HAP-1 (cell line): ENCODE measurements at regions not wholly inside any gene's neighbourhood (a gene's known extent, or its start where the extent isn't known, plus 50 kb on each side); places are given as distances from the start of the nearest gene placed in this dataset.

Source experiments
- DNase-seq, 2 experiments: peaks; one replicate each; pipeline ENCODE4 v3.0.0-alpha.2; 2016 to 2020; ENCODE audit warnings: low spot score in 2 of 2
- H3K27me3 ChIP-seq: fragments of 250-450 bp; sonication (Bioruptor Pico); 2 replicates; pipeline ENCODE4 v1.5.1; 2020; ENCODE audit warnings: low read depth, mild to moderate bottlenecking, moderate library complexity
- H3K36me3 ChIP-seq: fragments of 250-450 bp; sonication (Bioruptor Pico); replicated peaks from 2 replicates; pipeline ENCODE4 v1.5.1; 2020; ENCODE audit warnings: mild to moderate bottlenecking
- H3K4me1 ChIP-seq: fragments of 250-450 bp; sonication (Bioruptor Pico); 2 replicates; pipeline ENCODE4 v1.5.1; 2020; ENCODE audit warnings: mild to moderate bottlenecking
- H3K4me3 ChIP-seq: fragments of 250-450 bp; sonication (Bioruptor Pico); 2 replicates; pipeline ENCODE4 v1.5.1; 2020; ENCODE audit warnings: mild to moderate bottlenecking, moderate library complexity
- H3K9me3 ChIP-seq: fragments of 250-450 bp; sonication (Bioruptor Pico); 2 replicates; pipeline ENCODE4 v1.5.1; 2020; ENCODE audit warnings: mild to moderate bottlenecking, moderate library complexity
- in situ Hi-C: fragments of 300-500 bp; cut with MboI; formaldehyde crosslinking; loops from 3 replicates; pipeline ENCODE4 v1.14.3; 2020; ENCODE audit warnings: low sequenced_read_pairs, inconsistent platforms, mixed read lengths

DNA sequence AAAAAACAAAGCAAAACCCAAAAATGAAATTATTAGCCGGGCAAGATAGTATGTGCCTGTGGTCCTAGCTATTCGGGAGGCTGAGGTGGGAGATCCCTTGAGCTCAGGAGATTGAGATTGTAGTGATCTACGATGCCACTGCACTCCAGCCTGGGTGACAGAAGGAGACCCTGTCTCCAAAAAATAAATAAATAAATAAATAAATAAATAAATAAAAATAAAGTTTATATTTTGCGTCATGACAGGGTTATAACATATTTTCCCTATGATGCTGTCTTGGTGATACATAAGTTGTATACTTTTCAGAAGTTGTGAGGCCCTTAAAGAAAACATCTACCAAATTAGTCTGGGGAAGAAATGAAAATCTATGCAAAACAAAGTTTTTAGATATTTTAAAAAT is 94.5 kb upstream of the MKLN1 start:
- H3K27me3 ChIP-seq, result no peaks in the 10 kb centered on the region
- in situ Hi-C loops, result no loop called here

GRCh38 chr7:131234719-131235488 is 92.8 kb upstream of the MKLN1 start:
- no peaks in the 10 kb centered on the region for H3K36me3 ChIP-seq
- no peaks in the 10 kb centered on the region; the same call in 1 of the 2 replicates for H3K27me3 ChIP-seq
- in situ Hi-C loops, result no loop called here
- no peak overlapping the region for H3K4me3 ChIP-seq
- H3K4me1 ChIP-seq, result no peaks in the 10 kb centered on the region
- no peaks in the 10 kb centered on the region for H3K9me3 ChIP-seq
- DNase-seq, result no peak

More for the DNA sequence above, 94.5 kb upstream of the MKLN1 start:
- Histone ChIP-seq H3K4me1 (no peaks in the 10 kb centered on the region), H3K9me3 (no peaks in the 10 kb centered on the region), H3K36me3 (no peaks in the 10 kb centered on the region), H3K4me3 (no peak overlapping the region)
- no peak for DNase-seq

DNA sequence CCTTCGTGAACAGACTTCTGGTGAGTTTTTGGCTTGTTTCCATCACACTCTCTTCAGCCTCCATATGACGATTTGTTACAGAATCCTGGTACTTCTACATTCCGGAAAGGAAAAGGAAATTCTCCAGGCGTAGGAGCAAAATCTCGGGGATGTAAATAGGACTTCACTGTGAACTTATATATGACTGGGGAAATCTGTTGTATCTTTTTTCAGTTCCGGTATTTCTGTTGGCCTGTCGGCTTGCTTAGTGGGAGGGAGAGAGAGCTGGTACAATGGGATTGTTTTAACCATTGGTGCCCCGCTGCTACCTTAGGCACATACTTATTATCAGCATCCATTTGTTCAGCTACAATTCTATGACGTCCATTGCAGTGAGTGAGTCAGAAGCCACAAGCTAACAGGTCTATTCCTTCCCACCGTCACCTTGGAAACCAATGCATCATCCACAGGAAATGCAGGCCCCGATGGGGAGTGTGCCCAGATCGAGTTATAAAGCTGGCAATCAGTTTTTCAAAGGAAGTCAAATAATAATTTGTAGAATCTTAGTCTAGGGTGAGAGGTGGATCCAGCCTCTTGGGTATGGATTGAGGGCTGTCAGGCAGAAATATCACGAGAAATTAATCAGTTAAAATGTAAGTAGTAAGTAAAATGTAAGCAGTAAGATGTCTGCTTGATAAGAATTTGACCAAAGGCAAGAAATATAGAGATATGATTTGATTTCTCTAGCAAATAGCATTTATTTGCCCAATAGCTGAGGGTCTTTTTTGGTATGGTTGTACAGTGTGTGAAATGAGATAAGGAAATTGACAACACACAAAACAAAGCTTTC is 92.0 kb upstream of the MKLN1 start:
- H3K4me1 ChIP-seq, result no peaks in the 10 kb centered on the region
- in situ Hi-C loops, result no loop called here
- no peaks in the 10 kb centered on the region; the same call in 1 of the 2 replicates for H3K27me3 ChIP-seq
- no peak overlapping the region for H3K4me3 ChIP-seq
- no peak for DNase-seq
- H3K9me3 ChIP-seq, result no peaks in the 10 kb centered on the region
- no peaks in the 10 kb centered on the region for H3K36me3 ChIP-seq

DNA sequence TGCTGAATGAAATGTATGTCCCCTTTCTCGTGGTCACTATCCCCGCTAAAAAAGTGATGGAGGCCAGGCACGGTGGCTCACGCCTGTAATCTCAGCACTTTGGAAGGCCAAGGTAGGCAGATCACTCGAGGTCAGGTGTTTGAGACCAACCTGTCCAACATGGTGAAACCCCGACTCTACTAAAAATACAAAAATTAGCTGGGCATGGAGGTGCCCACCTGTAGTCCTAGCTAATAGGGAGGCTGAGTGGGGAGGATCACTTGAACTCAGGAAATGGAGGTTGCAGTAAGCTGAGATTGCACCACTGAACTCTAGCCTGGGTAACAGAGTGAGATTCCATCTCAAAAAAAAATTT is 91.4 kb upstream of the MKLN1 start:
- Histone ChIP-seq H3K36me3 (no peaks in the 10 kb centered on the region), H3K27me3 (no peaks in the 10 kb centered on the region; the same call in 1 of the 2 replicates), H3K4me3 (no peak overlapping the region), H3K4me1 (no peaks in the 10 kb centered on the region), H3K9me3 (no peaks in the 10 kb centered on the region)
- in situ Hi-C loops, result no loop called here
- no peak for DNase-seq

DNA sequence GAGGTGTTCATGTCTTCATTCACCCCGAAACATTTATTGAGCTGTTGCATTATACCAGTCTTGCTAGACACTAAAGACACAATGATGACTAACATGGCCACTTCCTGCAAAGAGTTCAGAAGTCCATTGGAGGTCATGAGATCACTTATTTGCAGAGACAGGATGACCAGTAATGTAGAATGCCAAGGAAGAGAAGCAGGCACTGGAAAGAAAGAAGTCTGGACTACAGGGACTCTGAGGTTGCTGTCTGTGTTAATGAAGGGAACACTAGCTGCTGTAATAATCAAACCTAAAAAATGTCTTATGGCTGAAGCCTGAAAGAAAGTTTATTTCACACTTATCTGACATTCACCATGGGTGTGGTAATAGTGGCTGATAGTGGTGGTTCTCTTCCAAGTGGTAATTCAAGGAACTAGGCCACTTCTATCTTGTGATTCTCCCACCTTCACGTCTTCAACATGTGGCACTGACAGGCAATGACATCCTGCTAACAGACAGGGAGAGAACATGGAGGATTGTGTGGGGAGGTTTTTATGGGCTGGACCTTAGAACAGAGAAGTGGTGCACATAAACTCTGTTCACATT is 89.2 kb upstream of the MKLN1 start:
- in situ Hi-C loops, result no loop called here
- Histone ChIP-seq H3K27me3 (no peaks in the 10 kb centered on the region; the same call in 1 of the 2 replicates), H3K4me1 (no peaks in the 10 kb centered on the region), H3K9me3 (no peaks in the 10 kb centered on the region), H3K4me3 (no peak overlapping the region), H3K36me3 (no peaks in the 10 kb centered on the region)
- no peak for DNase-seq

- Histone ChIP-seq H3K4me1 (no peaks in the 10 kb centered on the region), H3K27me3 (no peaks in the 10 kb centered on the region; the same call in 1 of the 2 replicates)
- in situ Hi-C loops, result no loop called here
Observed at GRCh38 chr7:131241386-131241785, 86.3 kb upstream of the MKLN1 start.

GRCh38 chr7:131242123-131242650 is 85.5 kb upstream of the MKLN1 start:
- in situ Hi-C loops, result no loop called here
- H3K9me3 ChIP-seq, result no peaks in the 10 kb centered on the region
- H3K4me3 ChIP-seq, result no peak overlapping the region
- H3K4me1 ChIP-seq, result no peaks in the 10 kb centered on the region
- no peaks in the 10 kb centered on the region; the same call in 1 of the 2 replicates for H3K27me3 ChIP-seq
- no peak for DNase-seq
- no peaks in the 10 kb centered on the region for H3K36me3 ChIP-seq

More at GRCh38 chr7:131241386-131241785, 86.3 kb upstream of the MKLN1 start:
- DNase-seq, result no peak
- Histone ChIP-seq H3K4me3 (no peak overlapping the region), H3K9me3 (no peaks in the 10 kb centered on the region), H3K36me3 (no peaks in the 10 kb centered on the region)

DNA sequence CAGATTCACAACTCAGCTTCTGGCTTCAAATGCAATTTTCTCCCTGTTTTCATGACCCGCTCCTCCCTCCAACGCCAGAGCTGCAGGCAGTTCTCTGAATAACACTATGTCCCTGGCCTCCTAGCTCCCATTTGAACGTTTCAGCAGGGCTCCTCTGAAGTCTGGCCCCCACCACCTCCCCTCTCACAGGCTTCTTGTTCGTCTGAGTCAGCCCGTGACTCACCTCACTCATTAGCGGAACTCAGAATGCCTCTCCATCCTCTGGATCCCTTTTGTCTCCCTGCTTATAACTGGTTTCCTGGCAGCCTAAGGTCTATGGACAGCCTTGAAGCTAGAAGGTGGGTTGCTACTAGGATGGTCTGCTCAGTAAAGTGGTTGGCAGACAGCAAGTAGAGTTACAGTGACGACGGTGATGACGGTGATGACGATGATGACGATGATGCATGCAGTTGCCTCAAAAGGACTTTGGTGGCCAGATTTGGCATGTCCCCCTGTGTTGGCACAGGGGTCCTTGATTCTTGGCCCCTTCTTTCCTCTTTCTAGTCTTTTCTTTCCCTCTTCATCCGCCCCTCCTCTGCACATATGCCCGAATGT is 83.3 kb upstream of the MKLN1 start:
- H3K4me3 ChIP-seq, result no peak overlapping the region
- no peaks in the 10 kb centered on the region for H3K4me1 ChIP-seq
- in situ Hi-C loops, result no loop called here
- DNase-seq, result no peak
- no peaks in the 10 kb centered on the region for H3K27me3 ChIP-seq
- H3K9me3 ChIP-seq, result no peaks in the 10 kb centered on the region
- no peaks in the 10 kb centered on the region for H3K36me3 ChIP-seq

- Histone ChIP-seq H3K4me1 (no peaks in the 10 kb centered on the region), H3K36me3 (no peaks in the 10 kb centered on the region), H3K9me3 (no peaks in the 10 kb centered on the region), H3K27me3 (no peaks in the 10 kb centered on the region), H3K4me3 (no peak overlapping the region)
- in situ Hi-C loops, result no loop called here
- DNase-seq, result no peak
Observed at GRCh38 chr7:131249003-131249402, 78.7 kb upstream of the MKLN1 start.

DNA sequence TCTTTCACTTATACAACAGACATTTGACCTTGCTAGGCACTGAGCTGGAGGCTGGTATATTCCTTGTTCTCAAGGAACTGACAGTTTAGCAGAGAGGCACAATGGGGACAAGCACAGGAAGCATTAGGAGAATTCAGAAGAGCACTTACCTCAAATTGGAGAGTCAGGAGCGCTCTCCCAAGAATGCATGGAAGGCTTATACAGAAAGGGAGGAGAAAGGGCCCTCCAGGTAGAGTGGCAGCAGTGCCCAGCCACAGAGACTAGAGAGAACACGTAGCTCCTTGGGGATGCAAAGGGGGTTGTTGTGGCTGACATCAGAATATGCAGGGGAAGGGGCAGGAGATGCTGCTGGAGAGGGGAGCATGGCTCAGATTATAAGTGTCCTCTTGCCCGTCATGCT is 78.2 kb upstream of the MKLN1 start:
- Histone ChIP-seq H3K36me3 (no peaks in the 10 kb centered on the region), H3K4me1 (no peaks in the 10 kb centered on the region), H3K27me3 (no peaks in the 10 kb centered on the region), H3K4me3 (no peak overlapping the region), H3K9me3 (no peaks in the 10 kb centered on the region)
- DNase-seq, result no peak
- in situ Hi-C loops, result no loop called here

- no peaks in the 10 kb centered on the region for H3K36me3 ChIP-seq
- H3K4me3 ChIP-seq, result no peak overlapping the region
- in situ Hi-C loops, result no loop called here
- no peaks in the 10 kb centered on the region for H3K4me1 ChIP-seq
- H3K27me3 ChIP-seq, result no peaks in the 10 kb centered on the region
- peaks cover 3% of the 10 kb centered on the region for H3K9me3 ChIP-seq
- DNase-seq, result no peak
Observed at GRCh38 chr7:131250331-131250730, 77.3 kb upstream of the MKLN1 start.

DNA sequence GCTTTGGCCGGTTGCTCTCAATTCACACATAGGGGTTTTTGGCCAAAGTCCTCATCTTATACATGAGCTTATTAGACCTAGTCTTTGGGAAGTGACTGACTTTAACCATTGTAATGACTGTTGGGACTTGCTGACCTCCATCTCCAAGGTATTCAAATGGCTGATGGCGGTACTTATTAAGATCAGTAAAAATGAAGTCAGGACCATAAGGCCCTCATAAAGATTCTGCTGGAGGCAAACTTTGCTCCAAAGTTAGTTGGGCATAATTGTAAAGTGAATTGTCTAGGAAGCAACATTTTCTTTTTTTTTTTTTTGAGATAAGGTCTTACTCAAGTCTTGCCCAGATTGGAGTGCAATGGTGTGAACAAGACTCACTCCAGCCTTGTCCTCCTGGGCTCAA is 76.3 kb upstream of the MKLN1 start:
- in situ Hi-C loops, result no loop called here
- no peak for DNase-seq
- H3K4me3 ChIP-seq, result no peak overlapping the region
- no peaks in the 10 kb centered on the region for H3K4me1 ChIP-seq
- H3K9me3 ChIP-seq, result peaks cover 6% of the 10 kb centered on the region
- H3K27me3 ChIP-seq, result no peaks in the 10 kb centered on the region
- no peaks in the 10 kb centered on the region for H3K36me3 ChIP-seq

- H3K36me3 ChIP-seq, result no peaks in the 10 kb centered on the region
- in situ Hi-C loops, result no loop called here
- H3K4me1 ChIP-seq, result no peaks in the 10 kb centered on the region
- peaks cover 6% of the 10 kb centered on the region for H3K9me3 ChIP-seq
- no peak for DNase-seq
- no peaks in the 10 kb centered on the region for H3K27me3 ChIP-seq
- H3K4me3 ChIP-seq, result no peak overlapping the region
Observed at GRCh38 chr7:131252976-131253375, 74.7 kb upstream of the MKLN1 start.
